ENCODE measurements at regions not wholly inside any gene's neighbourhood (a gene's known extent, or its start where the extent isn't known, plus 50 kb on each side); places are given as distances from the start of the nearest gene placed in this dataset.

DNA sequence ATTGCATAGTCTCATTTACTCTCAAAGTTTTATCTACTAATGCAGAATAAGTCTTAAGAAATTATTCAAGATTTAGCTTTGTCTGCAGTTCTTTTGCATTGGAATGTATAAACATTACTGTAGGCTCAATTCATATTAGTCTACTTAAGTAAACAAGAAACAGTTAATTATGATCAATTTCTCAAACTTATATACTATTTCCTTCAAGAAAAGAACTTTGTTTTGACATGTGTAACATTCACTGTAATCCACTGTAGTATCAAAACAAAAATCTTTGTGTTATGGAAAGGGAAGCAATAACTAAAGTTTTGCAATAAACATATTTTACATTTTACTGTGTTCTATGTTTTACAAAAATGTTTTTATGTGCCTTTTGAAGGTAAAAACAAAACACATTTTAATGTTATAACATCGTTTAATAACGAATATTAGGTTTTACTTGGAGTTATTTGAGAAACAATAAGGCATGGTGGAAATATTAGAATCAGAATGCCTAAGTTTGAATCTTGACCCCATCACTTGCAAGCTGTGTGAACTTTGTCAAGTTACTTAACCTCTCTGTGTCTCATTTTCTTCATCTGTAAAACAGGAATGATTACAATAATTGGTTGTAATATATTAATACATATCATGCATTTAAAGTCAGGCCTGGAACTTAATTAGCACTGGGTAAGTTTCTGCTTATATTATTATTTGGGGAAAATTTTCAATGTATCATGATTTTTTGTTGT, 77.0 kb upstream of the DPH5 start:
- ATAC-seq (no peak), DNase-seq (no peak)
- TF ChIP-seq, protein P1, sequence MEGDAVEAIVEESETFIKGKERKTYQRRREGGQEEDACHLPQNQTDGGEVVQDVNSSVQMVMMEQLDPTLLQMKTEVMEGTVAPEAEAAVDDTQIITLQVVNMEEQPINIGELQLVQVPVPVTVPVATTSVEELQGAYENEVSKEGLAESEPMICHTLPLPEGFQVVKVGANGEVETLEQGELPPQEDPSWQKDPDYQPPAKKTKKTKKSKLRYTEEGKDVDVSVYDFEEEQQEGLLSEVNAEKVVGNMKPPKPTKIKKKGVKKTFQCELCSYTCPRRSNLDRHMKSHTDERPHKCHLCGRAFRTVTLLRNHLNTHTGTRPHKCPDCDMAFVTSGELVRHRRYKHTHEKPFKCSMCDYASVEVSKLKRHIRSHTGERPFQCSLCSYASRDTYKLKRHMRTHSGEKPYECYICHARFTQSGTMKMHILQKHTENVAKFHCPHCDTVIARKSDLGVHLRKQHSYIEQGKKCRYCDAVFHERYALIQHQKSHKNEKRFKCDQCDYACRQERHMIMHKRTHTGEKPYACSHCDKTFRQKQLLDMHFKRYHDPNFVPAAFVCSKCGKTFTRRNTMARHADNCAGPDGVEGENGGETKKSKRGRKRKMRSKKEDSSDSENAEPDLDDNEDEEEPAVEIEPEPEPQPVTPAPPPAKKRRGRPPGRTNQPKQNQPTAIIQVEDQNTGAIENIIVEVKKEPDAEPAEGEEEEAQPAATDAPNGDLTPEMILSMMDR (IDR thresholded peaks at IDR 0.05) = no peak
- H3K9me3 ChIP-seq = no peaks in the 10 kb centered on the region
- H3K27ac ChIP-seq = no peak overlapping the region
- H3K27me3 ChIP-seq = no peaks in the 10 kb centered on the region
- H3K4me3 ChIP-seq = no peak overlapping the region
- H3K4me1 ChIP-seq = peaks cover 0 to 29% (median 19%) of the 10 kb centered on the region in 9 donors
- H3K36me3 ChIP-seq = no peaks in the 10 kb centered on the region
- 86 to 89% methylated on average over 2 of the region's 2 CpGs for WGBS, 2 donors
- intact Hi-C loops (cut with DNase I) = loop anchor here in 1 of 10 donors (10.0 kb wide), 1 partner anchor 68 kb away; no protein-coding TSS in a partner anchor

DNA sequence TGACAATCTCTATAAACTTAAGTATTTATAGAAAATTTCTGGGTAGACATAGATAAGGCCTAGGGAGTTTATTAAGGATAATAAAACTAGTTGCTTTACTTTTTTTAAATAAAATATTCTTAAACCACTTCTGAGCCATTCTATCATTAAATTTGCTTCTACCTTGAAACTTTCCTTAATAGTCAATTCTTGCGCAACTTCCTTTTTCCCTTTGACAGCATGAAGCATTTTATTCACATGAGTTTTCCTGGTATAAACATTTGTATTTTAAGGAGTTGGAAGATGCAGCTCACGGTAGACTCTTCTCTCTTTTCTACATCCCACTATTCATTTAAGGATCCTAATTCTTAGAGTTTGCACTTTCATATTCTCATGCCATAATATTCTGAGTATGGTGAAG, 75.8 kb upstream of the DPH5 start:
- DNase-seq = no peak
- Histone ChIP-seq H3K9me3 (no peaks in the 10 kb centered on the region), H3K4me3 (no peak overlapping the region), H3K36me3 (no peaks in the 10 kb centered on the region), H3K4me1 (peaks cover 0 to 17% (median 9%) of the 10 kb centered on the region in 9 donors), H3K27me3 (no peaks in the 10 kb centered on the region), H3K27ac (no peak overlapping the region)
- intact Hi-C loops (cut with DNase I) = loop anchor here in 1 of 10 donors (10.0 kb wide), 1 partner anchor 67 kb away; no protein-coding TSS in a partner anchor
- TF ChIP-seq, protein P1 (IDR thresholded peaks at IDR 0.05) = no peak
- no peak for ATAC-seq
- WGBS, 2 donors = 79 to 83% methylated on average over 2 of the region's 2 CpGs

DNA sequence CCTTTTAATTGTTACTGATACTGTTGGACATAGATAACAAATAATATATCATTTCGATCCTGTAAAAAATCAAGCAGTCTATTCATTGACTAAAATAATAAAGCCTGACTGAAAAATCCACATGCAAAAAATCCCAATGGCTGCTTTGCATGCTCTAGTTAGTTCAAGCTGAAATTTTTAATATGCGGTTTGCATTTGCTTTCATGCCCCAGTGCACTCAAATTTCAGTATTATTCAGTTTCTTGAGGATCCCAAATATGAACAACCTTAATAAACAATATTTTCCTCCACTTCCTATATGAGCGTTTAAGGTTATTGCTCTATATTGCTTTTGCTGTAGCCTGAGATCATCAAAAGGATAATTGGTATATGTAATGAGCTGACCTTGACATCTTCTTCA, 75.1 kb upstream of the DPH5 start:
- Histone ChIP-seq H3K27ac (no peak overlapping the region), H3K9me3 (no peaks in the 10 kb centered on the region), H3K4me1 (peaks cover 0 to 10% (median 5%) of the 10 kb centered on the region in 9 donors), H3K4me3 (no peak overlapping the region), H3K27me3 (no peaks in the 10 kb centered on the region), H3K36me3 (no peaks in the 10 kb centered on the region)
- DNase-seq (no peak), ATAC-seq (no peak)
- intact Hi-C loops (cut with DNase I) = loop anchor here in 1 of 10 donors (10.0 kb wide), 1 partner anchor 66 kb away; no protein-coding TSS in a partner anchor
- 92 to 96% methylated on average over 3 of the region's 3 CpGs for WGBS, 2 donors
- TF ChIP-seq, protein P1 (IDR thresholded peaks at IDR 0.05) = no peak

DNA sequence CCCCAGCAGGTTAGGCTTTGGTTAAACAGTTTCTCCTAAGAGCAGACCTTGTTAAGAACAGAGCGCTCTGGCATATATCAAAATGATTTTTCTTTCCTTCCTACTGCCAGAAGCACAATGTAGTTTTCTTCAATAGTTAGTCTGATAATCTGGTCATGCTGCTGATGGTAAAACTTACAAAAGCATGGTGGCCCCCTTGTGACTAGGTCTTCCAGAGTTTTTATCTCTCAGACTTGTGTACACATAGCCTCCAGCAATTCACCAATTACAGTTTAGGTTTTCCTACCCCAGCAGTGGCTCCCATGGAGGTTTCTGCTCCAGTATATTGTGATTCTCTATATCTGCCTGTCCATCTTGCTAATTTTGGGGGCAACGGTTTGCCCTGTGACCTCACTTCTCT, 73.3 kb upstream of the DPH5 start:
- H3K27me3 ChIP-seq = no peaks in the 10 kb centered on the region
- TF ChIP-seq, protein P1 (IDR thresholded peaks at IDR 0.05) = no peak

More for the DNA sequence above, 73.3 kb upstream of the DPH5 start:
- ATAC-seq (no peak), DNase-seq (no peak)
- H3K4me3 ChIP-seq = no peak overlapping the region
- no peak overlapping the region for H3K27ac ChIP-seq
- peaks cover 0 to 10% (median 5%) of the 10 kb centered on the region in 9 donors for H3K4me1 ChIP-seq
- no peaks in the 10 kb centered on the region for H3K9me3 ChIP-seq
- intact Hi-C loops (cut with DNase I) = no loop called here
- H3K36me3 ChIP-seq = no peaks in the 10 kb centered on the region
- 42 to 90% methylated on average over 2 of the region's 2 CpGs for WGBS, 2 donors

Data from heart right ventricle (tissue), 16 donors.